Caco-2 (cell line): ENCODE measurements at regions not wholly inside any gene's neighbourhood (a gene's known extent, or its start where the extent isn't known, plus 50 kb on each side); places are given as distances from the start of the nearest gene placed in this dataset.

ENCODE experiments used
- BruUV-seq: library from RNA; stranded (reverse); fragments of 400-500 nt; replicated peaks from 2 replicates; lab custom pipeline; 2021; lab: Mats Ljungman, UMichigan
- CTCF ChIA-PET: fragments of 300-600 bp; sonication (Branson Sonifier 250); formaldehyde crosslinking; loops from one replicate; lab custom pipeline; 2022; ENCODE audit warnings: antibody characterized with exemption; lab: Charles Lee
- POLR2A ChIA-PET: fragments of 300-600 bp; sonication (Branson Sonifier 250); formaldehyde crosslinking; loops from one replicate; lab custom pipeline; 2022; ENCODE audit warnings: antibody characterized with exemption; lab: Charles Lee
- DNase-seq, 2 experiments: peaks; one replicate each; pipeline versions ENCODE4 v3.0.0 to v3.0.0-alpha.2; 2020 to 2022
- H3K27me3 ChIP-seq: replicated peaks from 2 replicates; pipeline ENCODE4 v1.6.0; 2011; ENCODE audit warnings: low read length; ENCODE audit not compliant: control insufficient read depth, insufficient read depth
- H3K36me3 ChIP-seq: 2 replicates; pipeline ENCODE4 v1.5.1; 2011; ENCODE audit warnings: low read length; ENCODE audit not compliant: control insufficient read depth, insufficient read depth
- H3K4me1 ChIP-seq: fragments of 250-450 bp; sonication (Bioruptor Pico); 2 replicates; pipeline ENCODE4 v1.5.1; 2020; ENCODE audit warnings: mild to moderate bottlenecking
- H3K4me3 ChIP-seq: 2 replicates; pipeline ENCODE4 v1.5.1; 2011; ENCODE audit warnings: low read depth, mild to moderate bottlenecking, control low read depth, low read length
- H3K9me3 ChIP-seq: fragments of 250-450 bp; sonication (Bioruptor Pico); 2 replicates; pipeline ENCODE4 v1.5.1; 2020; ENCODE audit warnings: mild to moderate bottlenecking, moderate library complexity
- H3K27ac Mint-ChIP-seq: one replicate; pipeline ENCODE4 v1.8.0; 2022; ENCODE audit warnings: mixed read lengths; ENCODE audit not compliant: unreplicated experiment
- H3K27me3 Mint-ChIP-seq: one replicate; pipeline ENCODE4 v1.8.0; 2022; ENCODE audit warnings: mixed read lengths; ENCODE audit not compliant: insufficient read depth, unreplicated experiment
- H3K36me3 Mint-ChIP-seq: one replicate; pipeline ENCODE4 v1.8.0; 2022; ENCODE audit warnings: mild to moderate bottlenecking, mixed read lengths; ENCODE audit not compliant: insufficient read depth, unreplicated experiment
- H3K4me1 Mint-ChIP-seq: one replicate; pipeline ENCODE4 v1.8.0; 2022; ENCODE audit warnings: low read depth, mixed read lengths; ENCODE audit not compliant: unreplicated experiment
- H3K4me3 Mint-ChIP-seq: one replicate; pipeline ENCODE4 v1.8.0; 2022; ENCODE audit warnings: mild to moderate bottlenecking, moderate library complexity, mixed read lengths; ENCODE audit not compliant: unreplicated experiment
- H3K9me3 Mint-ChIP-seq: one replicate; pipeline ENCODE4 v1.8.0; 2022; ENCODE audit warnings: mixed read lengths; ENCODE audit not compliant: unreplicated experiment
- CTCF ChIP-seq, 2 experiments: fragments of 200-600 bp in 1 of 2; IDR thresholded peaks; 1 replicate in 1 of 2; 2 replicates in 1 of 2; pipeline versions ENCODE4 v1.5.1 to v1.8.0; 2011 to 2022; ENCODE audit warnings: antibody characterized with exemption in 1 of 2, control low read depth in 1 of 2, inconsistent platforms in 1 of 2, low read depth in 1 of 2, low read length in 1 of 2, mild to moderate bottlenecking in 1 of 2, moderate library complexity in 1 of 2; ENCODE audit not compliant: insufficient read depth in 1 of 2, severe bottlenecking in 1 of 2, unreplicated experiment in 1 of 2
- intact Hi-C: fragments of 100-400 bp; cut with micrococcal nuclease; formaldehyde crosslinking; loops from one replicate; pipeline ENCODE4 v1.10.0; 2022; ENCODE audit not compliant: unreplicated experiment

DNA sequence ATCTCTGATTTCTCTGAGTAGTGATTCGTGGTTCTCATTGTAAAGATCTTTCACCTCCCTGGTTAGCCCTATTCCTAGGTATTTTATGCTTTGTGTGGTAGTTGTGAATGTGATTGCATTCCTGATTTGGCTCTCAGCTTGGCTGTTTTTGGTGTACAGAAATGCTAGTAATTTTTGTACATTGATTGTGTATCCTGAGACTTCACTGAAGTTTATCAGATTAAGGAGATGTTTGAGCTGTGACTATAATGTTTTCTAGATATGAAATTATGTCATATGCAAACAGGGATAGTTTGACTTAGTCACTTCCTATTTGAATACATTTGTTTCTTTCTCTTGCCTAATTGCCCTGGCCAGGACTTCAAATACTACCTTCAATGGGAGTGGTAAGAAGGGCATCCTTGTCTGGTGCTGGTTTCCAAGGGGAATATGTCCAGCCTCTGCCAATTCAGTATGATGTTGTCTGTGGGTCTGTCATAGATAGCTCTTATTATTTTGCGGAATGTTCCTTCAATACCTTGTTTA, 251.9 kb upstream of the ZNF804A start:
- Mint-ChIP-seq H3K4me1 (peaks cover 11% of the 10 kb centered on the region), H3K4me3 (no peak overlapping the region), H3K9me3 (peaks cover 7% of the 10 kb centered on the region), H3K27ac (no peak overlapping the region), H3K27me3 (peaks cover 3% of the 10 kb centered on the region), H3K36me3 (no peaks in the 10 kb centered on the region)
- H3K4me1 ChIP-seq: no peaks in the 10 kb centered on the region
- BruUV-seq: no TSS peak
- no peaks in the 10 kb centered on the region for H3K36me3 ChIP-seq
- CTCF ChIA-PET: no interaction called here
- H3K4me3 ChIP-seq: no peak overlapping the region
- H3K27me3 ChIP-seq: no peaks in the 10 kb centered on the region
- no peaks in the 10 kb centered on the region for H3K9me3 ChIP-seq
- DNase-seq: no peak
- no peak for TF ChIP-seq CTCF (IDR thresholded peaks at IDR 0.05; ENCODE audit: insufficient read depth in 1 of 2, low read depth in 1 of 2, low read length in 1 of 2, severe bottlenecking in 1 of 2, unreplicated experiment in 1 of 2)
- POLR2A ChIA-PET: no interaction called here
- intact Hi-C loops: no loop called here

DNA sequence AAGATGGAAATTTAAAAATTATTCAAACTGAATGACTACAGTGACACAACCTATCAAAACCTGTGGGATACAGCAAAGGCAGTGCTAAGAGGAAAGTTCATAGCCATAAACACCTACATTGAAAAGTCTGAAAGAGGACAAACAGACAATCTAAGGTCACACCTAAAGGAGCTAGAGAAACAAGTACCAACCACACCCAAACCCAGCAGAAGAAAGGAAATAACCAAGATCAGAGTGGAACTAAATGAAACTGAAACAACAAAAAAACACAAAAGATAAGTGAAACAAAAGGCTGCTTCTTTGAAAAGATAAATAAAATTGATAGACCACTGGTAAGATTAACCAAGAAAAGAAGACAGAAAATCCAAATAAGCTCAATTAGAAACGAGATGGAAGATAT, 247.2 kb upstream of the ZNF804A start:
- Mint-ChIP-seq H3K27me3 (peaks cover 3% of the 10 kb centered on the region), H3K4me3 (no peak overlapping the region), H3K27ac (no peak overlapping the region), H3K36me3 (no peaks in the 10 kb centered on the region), H3K4me1 (peaks cover 11% of the 10 kb centered on the region), H3K9me3 (peaks cover 7% of the 10 kb centered on the region)
- TF ChIP-seq CTCF (IDR thresholded peaks at IDR 0.05; ENCODE audit: insufficient read depth in 1 of 2, low read depth in 1 of 2, low read length in 1 of 2, severe bottlenecking in 1 of 2, unreplicated experiment in 1 of 2): no peak
- CTCF ChIA-PET: no interaction called here
- Histone ChIP-seq H3K27me3 (no peaks in the 10 kb centered on the region), H3K4me3 (no peak overlapping the region), H3K4me1 (no peaks in the 10 kb centered on the region), H3K9me3 (no peaks in the 10 kb centered on the region), H3K36me3 (no peaks in the 10 kb centered on the region)
- intact Hi-C loops: no loop called here
- POLR2A ChIA-PET: no interaction called here
- DNase-seq: no peak
- BruUV-seq: no TSS peak

DNA sequence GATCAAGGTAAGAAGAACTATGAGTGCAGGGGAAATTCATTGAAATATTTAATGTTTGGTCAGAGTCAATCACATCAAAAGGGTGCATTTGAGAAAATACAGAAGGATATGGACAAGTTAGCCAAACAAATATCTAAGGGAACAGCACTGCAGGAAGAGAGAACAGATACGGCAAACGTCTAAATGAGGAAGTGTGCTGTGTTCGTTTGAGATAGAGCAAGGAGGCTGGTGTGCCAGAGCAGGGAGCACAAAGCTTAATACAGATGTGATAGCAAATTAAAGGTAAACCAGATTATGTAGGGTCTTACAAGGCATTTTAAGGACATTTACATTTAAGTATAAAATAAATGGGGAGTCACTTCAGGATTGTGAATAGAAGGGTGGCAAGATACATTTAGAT, 241.3 kb upstream of the ZNF804A start:
- no peak overlapping the region for H3K27ac Mint-ChIP-seq
- H3K27me3 Mint-ChIP-seq: peaks cover 3% of the 10 kb centered on the region
- ChIA-PET POLR2A (no interaction called here), CTCF (no interaction called here)
- H3K4me3 Mint-ChIP-seq: no peak overlapping the region
- H3K4me1 ChIP-seq: no peaks in the 10 kb centered on the region
- H3K9me3 ChIP-seq: no peaks in the 10 kb centered on the region
- DNase-seq: no peak
- H3K36me3 Mint-ChIP-seq: no peaks in the 10 kb centered on the region
- H3K9me3 Mint-ChIP-seq: no peaks in the 10 kb centered on the region
- no peaks in the 10 kb centered on the region for H3K4me1 Mint-ChIP-seq
- BruUV-seq: no TSS peak
- H3K36me3 ChIP-seq: no peaks in the 10 kb centered on the region
- intact Hi-C loops: no loop called here
- no peak overlapping the region for H3K4me3 ChIP-seq
- no peak for TF ChIP-seq CTCF (IDR thresholded peaks at IDR 0.05; ENCODE audit: insufficient read depth in 1 of 2, low read depth in 1 of 2, low read length in 1 of 2, severe bottlenecking in 1 of 2, unreplicated experiment in 1 of 2)
- no peaks in the 10 kb centered on the region for H3K27me3 ChIP-seq
